GM03348 (cell line): ENCODE measurements at regions not wholly inside any gene's neighbourhood (a gene's known extent, or its start where the extent isn't known, plus 50 kb on each side); places are given as distances from the start of the nearest gene placed in this dataset.
A peak's percentile ranks its signal among the peaks of the same experiment; 100 is the strongest.
"Not testable (repeated sequence)": the region's sequence is repeated elsewhere in the genome, so short reads cannot be mapped to it uniquely, and the experiment has no call there.

Source experiments
- DNase-seq: peaks from one replicate; pipeline ENCODE4 v3.0.0; 2012; ENCODE audit warnings: low spot score

DNA sequence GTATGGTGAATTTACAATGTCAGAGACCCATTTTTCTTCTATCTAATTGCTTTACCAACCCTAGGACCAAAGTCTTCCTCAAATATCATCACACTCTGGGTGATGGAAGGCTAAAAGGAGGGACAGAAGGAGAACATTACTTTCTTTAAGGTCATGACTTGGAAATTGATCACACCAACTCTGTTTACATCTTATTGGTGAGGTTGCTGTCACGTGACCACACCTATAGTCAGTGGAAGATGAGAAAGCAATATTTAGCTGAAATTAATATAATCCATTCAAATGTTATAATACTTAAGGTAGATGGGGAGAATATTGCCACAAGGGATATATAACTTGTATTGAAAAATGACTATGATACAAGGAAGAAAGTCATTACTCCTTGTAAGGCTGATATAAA is 183.6 kb upstream of the SMIM30 start:
- no peak for DNase-seq

DNA sequence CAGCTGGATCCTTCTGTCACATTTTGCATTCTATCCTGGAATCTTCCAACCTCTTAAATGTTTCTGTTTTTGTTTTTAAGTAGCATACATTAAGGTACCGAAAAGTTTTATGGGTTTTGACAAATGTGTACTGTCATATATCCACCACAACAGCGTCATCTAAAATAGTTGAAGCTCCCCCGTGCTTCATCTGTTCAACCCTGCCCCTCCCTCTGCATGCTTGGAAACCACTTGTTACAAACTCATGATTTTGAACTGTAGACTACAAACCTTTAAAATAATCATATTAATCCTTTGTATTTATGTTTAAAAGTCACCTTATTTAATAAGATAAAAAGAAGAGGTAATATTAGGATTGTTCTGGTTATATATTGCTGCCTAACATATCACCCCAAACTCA is 182.8 kb upstream of the SMIM30 start:
- DNase-seq: no peak

DNA sequence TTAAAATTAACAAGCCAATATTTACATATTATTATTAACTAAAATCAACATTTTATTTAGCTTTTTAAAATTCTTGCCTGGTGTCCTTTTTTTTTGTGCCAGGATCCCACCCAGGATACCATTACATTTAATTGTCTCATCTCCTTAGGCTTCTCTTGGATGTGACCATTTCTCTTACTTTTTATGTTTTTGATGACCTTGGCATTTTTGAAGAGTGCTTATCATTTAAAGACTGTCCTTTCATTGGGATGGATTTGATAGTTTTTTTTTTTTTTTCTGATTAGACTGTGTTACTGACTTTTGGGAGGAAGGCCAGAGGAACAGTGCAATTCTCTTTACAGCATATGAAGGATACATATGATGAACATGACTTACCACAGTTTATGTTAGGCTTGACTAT is 181.4 kb upstream of the SMIM30 start:
- DNase-seq: no peak

- DNase-seq: no peak
Observed at GRCh38 chr7:113298501-113298900, 180.1 kb upstream of the SMIM30 start.

DNA sequence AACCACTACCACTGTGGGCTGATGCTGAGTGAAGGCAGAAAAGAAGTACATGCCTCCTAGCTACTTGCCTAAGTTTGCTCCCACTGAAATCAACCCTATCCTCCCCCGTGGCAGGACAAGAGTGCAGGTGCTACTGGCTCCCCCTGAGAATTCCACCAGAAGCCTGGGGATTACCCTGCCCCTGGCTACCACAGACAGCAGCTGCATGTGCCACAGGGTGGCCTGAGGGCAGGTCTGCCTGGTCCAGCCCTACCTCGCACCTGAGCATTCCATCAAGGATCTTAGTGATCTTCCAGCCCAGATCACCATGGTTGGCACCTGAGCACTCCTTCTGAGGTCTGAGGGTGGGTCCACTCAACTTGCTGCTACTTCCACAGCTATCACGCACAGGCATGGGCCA is 176.4 kb upstream of the SMIM30 start:
- DNase-seq: no peak

DNA sequence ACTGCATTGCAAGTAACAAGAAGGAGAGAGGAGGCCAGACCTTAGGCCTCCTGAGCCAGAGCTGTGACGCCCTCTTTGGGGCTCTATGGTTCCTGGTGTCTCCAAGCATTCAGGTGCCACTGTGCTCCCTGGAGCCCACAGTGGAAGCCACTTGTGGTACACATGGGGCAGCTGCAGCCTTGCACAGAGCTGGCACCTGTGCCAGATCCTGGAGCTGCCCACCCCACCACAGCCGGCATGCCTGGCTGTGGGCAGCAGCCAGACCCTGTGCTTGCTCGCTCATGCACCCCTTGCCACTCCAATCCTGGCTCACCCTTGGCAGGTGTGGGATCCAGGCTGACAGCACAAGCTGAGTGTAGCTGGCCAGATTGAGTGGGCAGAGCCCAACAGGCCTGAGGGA is 173.8 kb upstream of the SMIM30 start:
- DNase-seq: no peak

DNA sequence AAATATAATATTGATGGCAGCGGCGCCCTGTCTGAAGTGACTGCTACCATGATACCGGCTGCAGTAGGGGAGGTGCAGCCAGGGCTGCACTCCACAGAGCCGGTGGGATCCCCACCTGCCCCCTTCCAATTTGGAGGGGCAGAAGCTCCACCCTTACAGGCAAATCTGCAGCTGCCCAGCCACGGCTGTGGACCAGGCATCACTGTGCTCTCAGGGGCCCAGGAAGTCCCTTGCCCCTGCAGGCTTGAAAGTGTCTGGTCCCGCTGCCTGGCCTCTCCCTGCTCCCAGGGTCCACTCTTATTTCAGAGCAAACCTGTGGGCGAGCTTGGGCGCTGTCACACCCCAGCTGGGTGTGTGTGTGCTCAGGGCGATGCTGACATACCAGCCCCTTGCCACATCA is 172.7 kb upstream of the SMIM30 start:
- no peak for DNase-seq

DNA sequence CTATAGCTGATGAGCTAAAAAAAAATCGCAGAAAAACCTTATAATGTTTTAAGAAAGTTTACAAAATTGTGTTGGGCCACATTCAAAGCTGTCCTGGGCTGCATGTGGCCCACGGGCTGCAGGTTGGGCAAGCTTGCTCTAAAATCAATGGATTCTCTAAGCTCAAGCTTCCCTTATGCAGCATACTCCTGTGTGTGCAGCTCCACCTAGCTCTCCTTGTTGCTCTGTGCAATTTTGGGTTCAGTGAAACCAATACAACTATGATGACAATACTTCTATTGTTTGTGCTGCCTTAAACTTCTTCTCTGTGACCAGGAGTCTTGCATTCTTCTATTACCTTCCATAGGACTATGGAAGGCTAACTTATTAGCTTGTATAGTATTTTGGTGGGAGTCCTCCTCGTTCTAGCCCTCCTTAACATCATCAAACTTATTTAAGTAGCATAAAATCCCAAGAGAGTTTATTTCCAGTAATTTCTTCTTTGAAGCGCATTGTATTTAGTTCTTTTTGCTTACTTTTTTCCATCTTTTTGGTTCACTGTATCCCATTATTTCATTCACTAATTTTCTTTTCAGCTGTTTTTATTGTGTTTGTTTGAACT is 170.9 kb upstream of the SMIM30 start:
- DNase-seq: peak; percentile 64

GRCh38 chr7:113285411-113285810 is 167.1 kb upstream of the SMIM30 start:
- no peak for DNase-seq

GRCh38 chr7:113283861-113284260 is 165.5 kb upstream of the SMIM30 start:
- peak; percentile 42 for DNase-seq

DNA sequence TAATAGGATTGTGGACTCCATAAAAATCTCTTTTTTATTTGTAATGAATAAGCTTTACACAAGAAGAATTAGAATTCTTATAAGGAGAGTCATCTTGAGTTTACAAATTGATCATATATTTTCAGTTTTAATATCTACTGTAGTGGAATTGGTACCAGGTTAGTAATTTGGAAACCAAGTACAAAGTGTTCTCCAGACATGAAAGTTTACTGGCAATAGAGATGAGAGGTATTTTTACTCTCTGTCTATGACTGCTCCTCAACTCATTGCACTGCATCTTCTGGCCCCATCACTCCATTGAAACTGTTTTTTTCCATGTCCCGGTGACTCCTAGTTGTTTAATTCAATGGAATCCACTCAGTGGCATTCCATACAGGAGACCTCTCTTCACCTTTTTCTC is 164.5 kb upstream of the SMIM30 start:
- no peak for DNase-seq

GRCh38 chr7:113281223-113281622 is 162.9 kb upstream of the SMIM30 start:
- DNase-seq: no peak

- no peak for DNase-seq
Observed at GRCh38 chr7:113279256-113279655, 160.9 kb upstream of the SMIM30 start.

DNA sequence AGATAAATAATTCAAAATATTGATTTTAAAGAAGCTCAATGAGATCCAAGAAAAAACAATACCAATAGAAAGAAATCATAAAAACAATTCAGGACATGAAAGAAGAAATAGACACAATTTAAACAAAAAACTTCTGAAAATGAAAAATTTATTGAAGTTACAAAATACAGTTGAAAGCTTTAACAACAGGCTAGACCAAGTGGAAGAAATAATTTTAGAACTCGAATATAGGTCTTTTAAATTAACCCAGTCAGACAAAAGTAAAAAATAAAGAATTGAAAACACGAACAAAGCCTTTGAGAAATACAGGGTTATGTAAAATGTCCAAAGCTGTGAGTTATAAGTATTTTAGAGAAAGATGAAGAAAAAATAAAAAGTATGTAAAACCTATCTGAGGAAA is 152.4 kb upstream of the SMIM30 start:
- no peak for DNase-seq

DNA sequence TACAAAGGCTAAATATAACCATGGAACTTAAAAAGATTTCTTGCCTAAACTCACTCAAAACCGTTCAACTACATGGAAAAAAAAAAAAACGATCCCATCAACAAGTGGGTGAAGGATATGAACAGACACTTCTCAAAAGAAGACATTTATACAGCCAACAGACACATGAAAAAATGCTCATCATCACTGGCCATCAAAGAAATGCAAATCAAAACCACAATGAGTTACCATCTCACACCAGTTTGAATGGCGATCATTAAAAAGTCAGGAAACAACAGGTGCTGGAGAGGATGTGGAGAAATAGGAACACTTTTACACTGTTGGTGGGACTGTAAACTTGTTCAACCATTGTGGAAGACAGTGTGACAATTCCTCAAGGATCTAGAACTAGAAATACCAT is 151.2 kb upstream of the SMIM30 start:
- DNase-seq: not testable (repeated sequence)

DNA sequence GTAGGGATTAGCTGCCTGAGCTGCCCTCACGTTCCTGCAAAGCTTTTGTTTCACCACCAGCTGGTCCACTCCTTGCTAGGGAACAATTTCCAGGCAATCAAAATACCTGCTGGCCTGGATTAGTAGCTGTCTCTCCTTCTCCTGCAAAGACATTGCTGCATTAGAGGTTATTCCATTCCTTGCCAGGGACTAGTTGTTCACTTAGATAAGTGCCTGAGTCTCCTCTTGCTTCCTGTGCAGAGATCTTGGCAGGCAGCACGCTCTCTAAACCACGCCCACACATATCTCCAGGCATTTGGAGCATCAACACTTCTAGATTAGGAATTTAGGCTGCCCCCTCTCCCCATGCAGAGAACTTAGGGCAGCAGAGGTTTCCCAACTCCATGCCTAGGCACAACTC is 150.4 kb upstream of the SMIM30 start:
- DNase-seq: no peak

DNA sequence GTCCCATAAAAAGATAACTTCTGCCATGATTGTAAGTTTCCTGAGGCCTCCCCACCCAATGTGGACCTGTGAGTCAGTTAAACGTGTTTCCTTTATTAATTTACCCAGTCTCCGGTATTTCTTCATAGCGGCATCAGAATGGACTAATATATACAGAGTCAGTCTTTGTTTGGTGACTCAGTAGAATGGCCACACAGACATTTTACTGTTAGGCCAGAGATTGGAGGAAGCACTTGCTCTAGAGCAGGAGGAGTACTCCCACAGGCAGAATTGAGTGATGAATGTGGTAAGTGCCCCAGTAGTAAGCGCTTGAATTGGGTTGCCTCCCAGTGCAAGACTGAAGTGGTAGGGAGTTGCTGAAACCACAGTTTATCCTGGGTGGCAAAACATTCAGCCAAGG is 149.5 kb upstream of the SMIM30 start:
- no peak for DNase-seq

- DNase-seq: peak; percentile 20
Observed at GRCh38 chr7:113267271-113267670, 148.9 kb upstream of the SMIM30 start.

- no peak for DNase-seq
Observed at GRCh38 chr7:113263749-113264148, 145.4 kb upstream of the SMIM30 start.

- not testable (repeated sequence) for DNase-seq
Observed at GRCh38 chr7:113263215-113263742, 144.9 kb upstream of the SMIM30 start.

DNA sequence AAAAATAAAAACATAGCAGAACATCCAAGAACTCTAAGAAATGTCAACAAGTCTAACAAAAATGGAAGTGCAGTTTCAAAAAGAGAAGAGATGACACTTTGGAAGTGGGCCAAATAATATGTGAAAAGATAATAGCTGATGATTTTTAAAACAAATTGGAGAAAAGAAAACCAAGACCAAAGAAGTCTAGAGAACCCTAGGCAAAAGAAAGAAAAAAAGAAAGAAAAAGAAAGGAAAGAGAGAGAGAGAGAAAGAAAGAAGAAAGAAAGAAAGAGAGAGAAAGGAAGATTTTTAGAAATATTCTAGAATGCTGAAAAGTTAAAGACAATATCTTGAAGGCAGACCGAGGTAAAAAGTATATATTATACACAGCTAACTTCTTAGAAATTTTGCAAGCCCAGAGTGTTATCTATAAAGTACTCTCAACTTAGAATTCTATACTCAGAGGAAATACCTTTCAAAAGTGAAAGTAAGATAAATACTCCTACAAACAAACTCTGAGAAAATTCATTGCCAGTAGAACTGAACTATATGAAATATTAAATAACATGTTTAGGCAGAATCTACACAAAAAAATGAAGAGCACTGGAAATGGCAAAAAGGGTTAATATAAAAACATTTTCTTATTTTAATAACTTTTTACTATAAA is 138.7 kb upstream of the SMIM30 start:
- DNase-seq: no peak

GRCh38 chr7:113247198-113247597 is 128.8 kb upstream of the SMIM30 start:
- no peak for DNase-seq

DNA sequence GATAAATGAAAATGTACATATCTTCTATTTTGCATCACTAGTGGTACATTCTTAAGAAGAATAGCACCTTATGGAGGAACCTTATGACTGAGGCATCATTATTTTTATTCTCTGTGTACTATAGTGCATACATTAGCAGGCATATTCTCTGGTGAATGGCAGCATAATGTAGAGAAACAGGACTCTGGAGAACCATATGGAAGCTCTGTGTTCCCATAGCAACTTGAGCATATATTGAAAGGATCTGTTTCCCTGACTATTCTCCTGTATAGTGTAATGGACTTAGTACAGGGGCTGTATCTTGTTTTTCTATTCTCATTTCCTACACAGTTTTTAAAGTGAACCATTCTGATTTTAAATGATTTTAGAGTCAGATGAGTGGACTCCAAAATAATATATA is 128.4 kb upstream of the SMIM30 start:
- DNase-seq: no peak

DNA sequence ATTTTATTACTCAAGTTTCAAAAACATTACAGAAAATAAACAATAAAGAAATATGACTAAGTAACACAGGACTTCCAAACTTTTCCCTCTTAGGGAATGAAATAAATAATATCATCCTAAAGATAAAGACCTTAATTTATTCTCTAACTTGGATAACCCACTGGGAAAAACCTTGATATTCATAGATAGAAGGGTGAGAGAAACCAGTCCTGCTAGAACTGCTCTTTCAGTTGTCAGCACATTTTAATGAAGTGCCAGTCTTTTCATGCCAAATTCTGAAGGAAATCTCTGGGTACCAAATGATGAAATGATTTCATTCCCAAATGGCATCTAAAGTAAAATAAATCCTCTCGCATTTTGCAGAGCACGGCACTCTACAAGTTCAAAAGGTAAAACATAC is 114.5 kb upstream of the SMIM30 start:
- DNase-seq: no peak
